WERI-Rb-1 (cell line): ENCODE measurements at regions not wholly inside any gene's neighbourhood (a gene's known extent, or its start where the extent isn't known, plus 50 kb on each side); places are given as distances from the start of the nearest gene placed in this dataset.

Source experiments
- DNase-seq: peaks from one replicate; pipeline ENCODE4 v3.0.0-alpha.2; 2020
- H3K27ac ChIP-seq: fragments of 250-450 bp; sonication (Bioruptor Pico); 2 replicates; pipeline ENCODE4 v1.5.1; 2020; ENCODE audit warnings: mild to moderate bottlenecking, moderate library complexity
- H3K27me3 ChIP-seq: fragments of 250-450 bp; sonication (Bioruptor Pico); 2 replicates; pipeline ENCODE4 v1.5.1; 2021; ENCODE audit warnings: mild to moderate bottlenecking, low read depth, moderate library complexity; ENCODE audit not compliant: insufficient read depth, severe bottlenecking
- H3K36me3 ChIP-seq: fragments of 250-450 bp; sonication (Bioruptor Pico); 2 replicates; pipeline ENCODE4 v1.5.1; 2020; ENCODE audit warnings: mild to moderate bottlenecking, moderate library complexity
- H3K4me3 ChIP-seq: 2 replicates; pipeline ENCODE4 v1.5.1; 2011; ENCODE audit warnings: low read depth, mild to moderate bottlenecking, control low read depth, low read length
- H3K9me3 ChIP-seq: fragments of 250-450 bp; sonication (Bioruptor Pico); 2 replicates; pipeline ENCODE4 v1.5.1; 2021; ENCODE audit warnings: mild to moderate bottlenecking, moderate library complexity; ENCODE audit not compliant: severe bottlenecking
- CTCF ChIP-seq: IDR thresholded peaks from 2 replicates; pipeline ENCODE4 v1.5.1; 2011; ENCODE audit warnings: low read depth, mild to moderate bottlenecking, control low read depth, inconsistent platforms, low read length

- no peaks in the 10 kb centered on the region for H3K27me3 ChIP-seq
- no peak for TF ChIP-seq CTCF
- no peak for DNase-seq
- H3K9me3 ChIP-seq, result no peaks in the 10 kb centered on the region
- H3K36me3 ChIP-seq, result no peaks in the 10 kb centered on the region
- no peak overlapping the region for H3K27ac ChIP-seq
- H3K4me3 ChIP-seq, result no peak overlapping the region
Observed at GRCh38 chr11:32187111-32187510, 96.2 kb downstream of the RCN1 start.

GRCh38 chr11:32188785-32189184 is 97.9 kb downstream of the RCN1 start:
- no peaks in the 10 kb centered on the region for H3K9me3 ChIP-seq
- DNase-seq, result no peak
- H3K36me3 ChIP-seq, result no peaks in the 10 kb centered on the region
- TF ChIP-seq CTCF, result no peak
- H3K27me3 ChIP-seq, result no peaks in the 10 kb centered on the region
- H3K27ac ChIP-seq, result no peak overlapping the region
- H3K4me3 ChIP-seq, result no peak overlapping the region

GRCh38 chr11:32196137-32196536 is 105.3 kb downstream of the RCN1 start:
- no peak overlapping the region for H3K27ac ChIP-seq
- H3K36me3 ChIP-seq, result no peaks in the 10 kb centered on the region
- no peak for DNase-seq
- no peaks in the 10 kb centered on the region for H3K27me3 ChIP-seq
- no peak overlapping the region for H3K4me3 ChIP-seq
- H3K9me3 ChIP-seq, result no peaks in the 10 kb centered on the region
- TF ChIP-seq CTCF, result no peak

GRCh38 chr11:32198053-32198452 is 107.2 kb downstream of the RCN1 start:
- H3K4me3 ChIP-seq, result no peak overlapping the region
- no peak overlapping the region for H3K27ac ChIP-seq
- no peaks in the 10 kb centered on the region for H3K36me3 ChIP-seq
- H3K9me3 ChIP-seq, result no peaks in the 10 kb centered on the region
- DNase-seq, result no peak
- TF ChIP-seq CTCF, result no peak
- H3K27me3 ChIP-seq, result no peaks in the 10 kb centered on the region

- no peak for DNase-seq
- no peak for TF ChIP-seq CTCF
- Histone ChIP-seq H3K36me3 (no peaks in the 10 kb centered on the region), H3K9me3 (no peaks in the 10 kb centered on the region), H3K27ac (no peak overlapping the region), H3K27me3 (no peaks in the 10 kb centered on the region), H3K4me3 (no peak overlapping the region)
Observed at GRCh38 chr11:32200136-32200847, 109.4 kb downstream of the RCN1 start.

GRCh38 chr11:32204751-32205150 is 113.9 kb downstream of the RCN1 start:
- H3K4me3 ChIP-seq, result no peak overlapping the region
- TF ChIP-seq CTCF, result no peak
- no peaks in the 10 kb centered on the region for H3K27me3 ChIP-seq
- no peak for DNase-seq
- H3K27ac ChIP-seq, result no peak overlapping the region
- H3K36me3 ChIP-seq, result no peaks in the 10 kb centered on the region
- no peaks in the 10 kb centered on the region for H3K9me3 ChIP-seq
